SW 1271 (cell line): ENCODE measurements at regions not wholly inside any gene's neighbourhood (a gene's known extent, or its start where the extent isn't known, plus 50 kb on each side); places are given as distances from the start of the nearest gene placed in this dataset.

Experiments used
- DNase-seq, 2 experiments: peaks; one replicate each; lab custom pipeline; 2025; lab: John Stamatoyannopoulos, UW

DNA sequence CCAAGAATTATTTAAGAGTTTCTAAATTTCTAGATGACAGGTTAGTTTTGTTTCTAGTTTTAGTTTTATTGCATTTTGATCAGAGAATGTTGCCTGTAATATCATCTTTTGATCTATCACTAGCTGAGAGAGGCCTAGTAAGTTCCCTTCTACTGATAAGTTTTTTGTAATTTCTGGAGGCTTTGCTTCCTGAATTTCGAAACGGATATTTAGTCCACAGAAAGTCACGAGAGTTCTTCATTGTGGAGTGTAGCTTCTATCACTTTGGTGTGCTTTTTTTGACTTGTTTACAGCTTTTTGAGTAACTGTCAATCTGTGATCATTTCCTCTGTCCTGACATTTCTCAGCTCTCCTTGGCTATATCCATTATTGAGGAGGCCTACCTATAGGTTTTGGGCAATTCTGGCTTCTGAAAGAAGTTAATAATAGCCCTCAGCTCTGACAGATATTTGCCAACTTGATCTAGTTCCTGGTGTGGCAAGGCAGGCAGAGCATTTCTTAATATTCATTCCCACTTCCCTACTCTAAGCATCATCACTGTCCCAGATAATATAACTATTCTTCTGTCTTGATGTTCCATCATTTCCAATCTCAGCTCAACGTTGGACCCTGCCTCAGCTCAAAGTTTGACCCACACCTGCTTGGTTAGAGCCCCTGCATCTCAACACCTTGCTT, 171.3 kb downstream of the BLID start:
- no peak for DNase-seq

DNA sequence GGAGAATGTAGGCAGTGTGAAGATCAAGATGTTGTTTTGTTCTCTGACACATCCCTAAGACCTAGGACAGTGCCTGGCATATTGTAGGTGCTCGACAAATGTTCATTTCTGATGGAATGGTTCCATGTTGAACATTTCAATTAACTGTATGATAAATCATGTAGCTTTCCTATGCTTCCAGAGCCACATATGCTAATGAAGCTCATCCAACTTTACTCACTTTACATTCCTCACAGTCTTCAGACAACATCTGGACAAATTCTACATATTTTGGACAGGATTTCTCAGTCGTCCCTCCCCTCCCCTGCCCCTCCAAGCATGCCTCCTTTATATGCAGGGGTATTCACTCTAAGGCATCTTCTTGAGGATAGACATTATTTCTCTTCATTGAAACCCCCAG, 177.9 kb downstream of the BLID start:
- DNase-seq = no peak

DNA sequence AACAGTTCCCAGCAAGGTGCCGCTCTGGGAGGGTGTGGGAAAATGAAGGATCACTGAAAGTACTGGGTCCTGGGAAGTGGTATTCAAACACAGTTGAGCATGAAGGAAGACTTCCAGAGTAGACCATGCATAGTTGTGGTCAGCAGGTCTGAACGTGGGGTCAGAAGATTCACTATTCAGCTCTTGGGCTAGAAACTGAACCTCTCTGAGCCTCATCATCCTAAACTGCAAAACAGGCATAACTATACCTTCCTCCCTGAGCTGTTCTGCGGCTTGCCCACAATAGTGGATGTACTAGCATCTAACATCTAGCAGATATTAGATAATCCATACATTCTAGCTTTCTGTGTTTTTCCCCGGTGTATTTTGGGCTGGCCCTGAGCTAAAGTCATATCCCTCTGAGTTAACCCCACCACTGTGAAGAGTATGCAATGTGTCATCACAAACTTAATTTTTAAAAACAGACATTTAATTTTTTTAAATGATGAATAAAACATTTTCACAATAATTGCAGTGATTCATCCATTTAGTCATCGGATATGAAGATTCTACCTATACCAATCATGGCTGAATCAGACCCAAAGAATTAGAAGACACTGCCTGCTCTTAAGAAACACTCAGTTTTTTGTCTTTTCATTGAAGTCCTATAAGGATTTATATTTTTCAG, 179.1 kb downstream of the BLID start:
- no peak for DNase-seq

DNA sequence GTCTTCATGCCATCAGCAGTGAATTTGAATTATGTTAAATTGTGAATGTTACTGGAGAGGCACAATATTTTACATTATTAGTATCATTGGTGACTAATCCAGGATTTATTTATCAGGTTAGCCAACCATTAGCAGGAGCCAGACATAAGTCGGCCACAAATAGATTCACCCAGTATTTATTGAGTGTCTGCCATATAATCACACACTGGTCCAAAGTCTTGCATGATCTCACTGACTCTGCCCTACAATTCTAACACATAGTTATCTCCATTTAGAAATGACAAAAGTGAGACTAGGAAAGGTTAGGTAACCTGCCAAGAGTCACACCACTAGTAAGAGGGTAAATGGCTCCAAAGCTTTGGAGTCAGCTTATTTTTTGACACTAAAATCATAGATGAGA, 179.6 kb downstream of the BLID start:
- no peak for DNase-seq

DNA sequence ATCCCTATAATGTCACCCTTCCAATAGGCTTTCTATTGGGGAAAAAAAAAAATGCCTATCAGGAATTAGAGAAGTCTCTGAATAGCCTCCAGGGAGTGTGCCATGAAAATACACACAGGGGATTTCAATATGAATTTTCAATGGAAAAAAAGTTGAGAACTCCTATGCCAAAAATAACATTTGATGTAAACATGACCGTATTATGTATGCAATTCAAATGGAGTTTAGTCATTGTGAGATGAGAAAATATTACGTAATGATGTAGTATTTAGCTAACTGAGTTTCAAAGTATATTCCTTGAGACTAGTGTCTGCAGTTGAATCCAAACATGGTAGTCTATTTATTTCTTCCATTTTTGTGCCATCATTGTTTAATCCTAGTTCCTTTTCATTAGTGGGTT, 182.3 kb downstream of the BLID start:
- DNase-seq = no peak

DNA sequence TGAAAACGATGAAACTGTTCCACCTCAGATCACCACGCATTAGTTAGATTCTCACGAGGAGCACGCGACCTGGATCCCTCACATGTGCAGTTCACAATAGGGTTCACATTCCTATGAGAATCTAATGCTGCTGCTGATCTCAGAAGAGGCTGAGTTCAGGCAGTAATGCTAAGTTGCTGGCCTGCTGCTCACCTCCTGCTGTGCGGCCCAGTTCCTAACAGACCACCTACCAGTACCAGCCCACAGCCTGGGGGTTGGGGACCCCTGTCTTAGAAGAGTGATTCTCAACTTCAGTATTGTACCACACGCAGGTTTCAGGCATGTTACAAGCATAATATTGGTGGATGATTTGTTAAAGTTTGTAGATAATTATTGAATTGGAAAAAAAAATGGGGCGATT, 182.7 kb downstream of the BLID start:
- no peak for DNase-seq

DNA sequence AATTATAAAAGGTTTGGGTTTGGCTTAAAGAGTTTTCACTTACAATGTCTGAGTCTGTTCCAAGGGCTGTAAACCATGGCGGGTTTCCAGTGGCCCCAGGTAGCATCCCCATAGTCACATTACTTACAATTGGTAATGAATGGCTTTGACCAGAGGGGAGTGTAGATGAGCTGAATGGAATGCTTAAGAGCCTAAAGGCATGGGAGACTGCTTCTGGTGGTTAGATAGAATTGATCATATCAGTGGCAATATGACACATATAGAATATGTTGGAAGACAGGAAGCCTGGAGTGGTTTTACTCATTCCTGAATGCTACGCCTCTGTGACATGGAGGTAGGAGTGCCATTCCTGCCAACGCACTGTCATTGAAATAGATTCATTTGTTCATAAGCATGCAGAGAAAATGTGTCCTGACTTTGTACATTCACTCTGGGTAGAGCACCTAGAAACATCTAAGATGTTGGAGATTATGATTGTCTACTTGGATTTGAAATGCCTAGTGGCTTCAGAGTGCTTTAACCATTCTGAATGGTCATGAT, 183.3 kb downstream of the BLID start:
- DNase-seq = no peak

DNA sequence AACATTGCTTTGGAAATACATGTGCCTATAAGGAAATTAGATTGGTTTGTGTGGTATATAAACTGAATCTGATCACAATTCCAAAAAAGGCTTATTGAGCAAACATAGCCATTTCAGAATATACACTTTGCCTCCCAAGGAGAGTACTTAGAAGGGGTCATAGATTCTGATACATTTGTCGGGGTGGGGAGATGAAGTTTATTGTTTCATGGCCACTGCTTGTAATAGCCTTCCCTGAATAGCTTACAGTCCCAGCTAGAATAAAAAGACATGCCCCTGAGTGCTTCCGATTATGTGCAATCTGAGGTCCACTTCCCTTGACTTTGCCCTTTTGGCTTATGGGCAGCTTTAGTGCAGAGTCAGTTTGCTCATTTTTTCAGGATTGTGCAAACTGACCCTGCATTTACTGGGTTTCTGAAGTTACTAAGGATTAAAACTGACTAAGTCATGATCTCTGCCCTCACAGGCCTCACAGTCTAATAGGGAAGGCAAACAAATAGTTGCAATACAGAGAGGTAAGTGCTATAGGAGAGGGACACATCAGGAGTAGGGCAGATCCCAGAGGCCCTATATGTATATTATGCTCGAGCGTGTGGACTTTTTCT, 184.2 kb downstream of the BLID start:
- no peak for DNase-seq

DNA sequence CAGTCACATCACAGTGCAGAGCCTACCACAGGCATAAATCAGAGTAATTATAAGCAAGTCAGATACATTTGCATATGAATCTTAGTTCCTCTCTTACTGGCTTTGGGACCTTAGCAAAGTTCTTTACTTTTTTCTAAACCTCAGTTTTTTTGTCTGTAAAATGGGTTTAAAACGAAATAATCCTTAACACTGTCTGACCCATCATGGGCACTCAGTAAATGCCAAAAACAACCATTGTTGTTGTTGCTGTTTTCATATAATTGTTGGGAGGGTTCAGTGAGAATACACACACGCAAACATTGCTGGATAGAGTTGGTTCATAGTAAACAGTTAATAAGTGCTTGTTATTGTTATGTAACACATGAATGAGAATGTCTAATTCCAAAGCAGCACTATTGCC, 184.9 kb downstream of the BLID start:
- DNase-seq = no peak

DNA sequence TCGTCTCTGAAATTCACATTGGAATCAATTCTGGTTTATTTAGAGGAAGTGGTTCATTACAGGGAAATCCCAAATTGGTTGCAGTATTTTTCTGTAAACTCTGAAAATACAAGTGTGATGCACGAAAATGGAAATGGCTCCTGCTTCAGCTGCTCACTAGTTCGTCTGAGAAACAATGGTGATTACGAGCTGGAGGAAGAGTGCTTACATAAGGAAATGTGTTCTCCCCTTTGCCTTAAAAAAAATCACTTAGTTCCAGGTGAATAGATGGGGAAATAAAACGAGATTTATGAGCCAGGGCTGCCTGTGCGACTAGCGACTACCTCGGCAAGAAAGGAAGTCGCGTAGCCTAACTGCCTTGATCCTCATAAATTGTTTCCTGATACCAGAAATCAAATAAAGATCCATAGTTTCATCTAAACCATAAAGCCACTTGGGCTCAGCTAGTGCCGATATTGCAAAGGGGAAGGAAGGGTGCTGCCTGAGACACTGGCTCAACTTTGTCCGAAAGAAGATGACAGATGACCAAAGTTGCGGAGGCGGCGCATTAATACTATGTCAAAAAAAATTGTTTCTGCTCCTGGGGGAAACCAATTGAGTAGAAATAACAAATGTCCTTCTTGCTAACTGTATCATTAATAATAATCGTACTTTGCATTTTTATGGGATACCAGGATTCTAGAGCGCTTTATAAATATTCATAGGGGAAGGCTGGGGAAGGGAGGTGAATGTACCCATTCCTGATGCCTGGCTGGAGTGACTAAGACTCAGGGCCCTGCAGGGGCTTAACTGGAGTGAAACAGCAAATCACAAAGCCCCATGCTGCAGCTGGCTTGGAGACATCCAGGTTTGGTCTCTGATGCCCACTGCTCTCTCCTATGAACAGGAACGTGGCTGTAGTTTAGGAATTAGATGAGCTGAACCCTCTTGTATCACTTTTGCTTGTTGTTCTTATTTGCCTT, 185.7 kb downstream of the BLID start:
- DNase-seq = no peak

DNA sequence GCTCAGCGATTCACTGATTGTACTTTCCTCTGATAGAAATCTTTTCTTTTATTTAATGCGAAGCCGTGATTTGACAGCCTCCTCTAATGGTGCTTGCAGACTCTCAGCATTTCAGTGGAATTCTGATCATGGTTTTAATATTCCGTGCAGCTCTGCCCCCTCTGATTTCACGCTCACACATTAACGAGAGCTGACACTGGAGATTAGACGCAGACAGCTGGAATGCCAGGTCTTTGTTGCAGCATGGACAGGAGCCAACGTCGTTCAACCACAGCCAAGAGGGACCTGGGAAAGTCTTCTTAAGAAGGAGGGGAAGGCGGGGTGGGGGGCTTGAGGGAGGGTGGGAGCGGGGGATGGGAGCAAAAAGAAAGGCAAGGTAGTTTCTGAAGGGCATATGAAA, 186.4 kb downstream of the BLID start:
- DNase-seq = no peak

DNA sequence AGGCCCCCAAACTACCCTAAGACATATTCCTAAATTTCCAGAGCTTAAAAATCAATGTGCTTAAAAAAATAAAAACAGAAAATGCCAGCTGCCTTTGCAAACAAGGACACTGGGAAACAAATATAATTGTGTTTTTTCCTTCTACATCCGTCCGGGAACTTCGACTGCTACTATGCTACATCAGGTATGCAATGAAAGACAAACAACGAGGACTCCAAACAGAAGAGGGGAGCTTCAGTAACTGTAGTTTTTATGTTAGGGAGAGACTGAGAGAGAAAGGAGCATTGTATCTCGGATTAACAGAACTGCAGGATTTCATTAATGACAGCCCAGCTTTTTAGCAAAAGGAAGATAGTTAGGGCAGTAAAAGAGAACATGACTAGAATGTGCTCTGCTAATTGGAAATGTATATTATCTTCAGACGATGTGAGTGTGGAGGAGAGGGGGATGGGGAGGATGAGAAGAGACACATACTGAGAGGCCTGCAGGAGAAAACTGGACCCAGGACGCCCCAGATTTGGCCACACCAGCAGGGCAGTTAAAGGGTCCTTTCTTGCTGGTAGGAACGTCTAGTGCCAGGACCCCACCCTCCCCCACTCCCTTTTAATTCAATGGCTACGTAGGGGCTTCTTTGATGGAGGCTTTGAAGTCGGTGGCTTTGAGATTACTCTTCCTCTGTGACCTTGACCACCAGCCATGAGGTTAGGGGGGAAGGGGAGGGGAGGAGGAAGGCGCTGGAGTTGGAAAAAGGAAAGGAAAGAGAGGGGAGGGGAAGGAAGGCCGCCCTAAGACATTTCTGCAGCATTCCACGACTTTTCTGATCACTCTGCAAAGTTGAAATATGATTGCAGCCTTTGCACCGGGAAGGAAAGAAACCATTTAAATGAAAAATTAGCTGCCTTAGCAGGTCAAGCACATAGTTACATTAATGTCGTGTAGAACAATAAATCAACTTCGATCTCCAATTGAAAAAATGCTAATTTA, 187.1 kb downstream of the BLID start:
- DNase-seq = no peak

DNA sequence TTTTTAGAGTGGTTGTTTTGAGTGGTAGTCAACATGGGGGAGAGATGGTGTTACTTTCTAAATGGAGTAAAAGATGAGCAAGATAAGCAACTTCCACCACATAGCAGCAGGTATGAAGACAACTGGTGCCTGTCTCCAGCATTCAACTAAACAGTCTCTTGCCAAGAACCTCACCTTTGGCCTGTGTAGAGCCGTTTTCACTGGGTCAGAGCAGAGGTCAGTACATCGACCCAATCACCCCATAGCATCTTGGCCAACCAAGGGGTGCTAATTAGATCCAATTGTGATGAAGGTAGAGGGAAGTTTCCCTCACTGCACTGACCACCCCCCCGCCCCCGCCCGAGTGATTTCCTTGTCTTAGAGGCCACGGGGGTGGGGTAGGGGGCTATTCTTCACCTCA, 188.2 kb downstream of the BLID start:
- no peak for DNase-seq

DNA sequence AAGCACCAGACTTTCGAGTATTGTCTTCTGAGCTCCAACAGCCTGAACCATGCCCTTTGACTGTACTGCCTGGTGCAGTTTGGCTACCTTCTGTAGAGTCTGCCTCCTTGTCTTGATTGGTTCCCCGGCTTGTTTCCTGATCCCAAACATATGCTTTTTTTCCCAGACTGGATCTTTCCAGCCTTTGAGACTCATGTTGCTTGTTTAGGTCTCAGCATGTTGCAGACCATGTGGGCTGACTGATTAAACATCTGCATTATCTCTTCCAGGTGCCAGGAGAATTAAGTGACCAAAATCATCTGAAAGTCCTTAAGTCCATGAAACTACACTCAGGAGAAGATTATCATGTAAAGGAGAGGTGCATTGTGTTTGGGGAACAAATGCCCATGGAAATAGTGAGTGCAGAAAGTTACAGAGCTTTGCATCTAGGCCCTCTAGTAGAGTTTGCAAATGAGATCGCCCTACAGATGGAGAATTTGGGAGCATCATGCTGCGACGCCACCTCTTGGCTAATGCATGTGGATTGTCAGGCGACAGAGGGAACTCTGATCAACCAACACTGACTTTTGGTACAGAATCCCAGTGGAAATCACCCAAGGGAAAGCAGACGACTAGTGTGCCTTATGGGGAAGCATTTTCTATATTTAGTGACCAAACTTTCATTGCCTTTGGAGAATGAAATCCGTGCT, 188.8 kb downstream of the BLID start:
- no peak for DNase-seq

DNA sequence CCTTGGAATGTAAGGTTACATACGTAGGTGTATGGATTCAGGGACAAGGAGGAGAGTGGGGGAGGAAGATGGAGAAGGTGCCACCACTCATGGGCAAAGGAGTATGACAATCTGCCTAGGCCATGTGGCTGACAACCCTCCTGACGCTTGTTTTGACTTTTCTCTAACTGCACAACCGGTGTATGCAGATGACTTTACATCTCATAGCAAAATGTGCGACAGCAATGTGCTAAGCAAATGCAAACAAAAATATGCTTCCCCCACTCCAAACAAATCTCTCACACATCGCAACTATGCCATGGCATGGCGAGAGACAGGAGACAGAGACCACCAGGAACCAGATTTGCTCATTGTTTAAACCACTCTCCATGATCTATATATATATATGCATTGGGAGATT, 191.8 kb downstream of the BLID start:
- no peak for DNase-seq

DNA sequence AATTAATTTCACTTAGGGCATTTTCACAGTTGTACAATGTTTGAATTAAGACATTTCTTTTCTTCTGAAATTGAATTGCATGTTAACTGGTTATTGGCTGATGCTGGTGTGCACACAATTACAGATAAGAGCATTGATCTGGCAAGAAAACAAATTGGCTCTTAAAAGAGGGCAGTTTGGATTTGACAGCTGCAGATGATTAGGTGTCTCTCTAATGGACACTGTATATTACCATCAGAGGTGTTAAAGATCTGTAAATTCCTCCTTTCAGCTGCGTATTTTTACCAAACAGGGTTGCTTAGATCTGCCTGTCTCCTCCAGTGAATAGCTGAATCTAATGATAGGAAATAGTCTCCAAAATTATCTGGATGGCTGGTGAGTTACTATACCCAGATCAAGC, 198.5 kb downstream of the BLID start:
- no peak for DNase-seq

DNA sequence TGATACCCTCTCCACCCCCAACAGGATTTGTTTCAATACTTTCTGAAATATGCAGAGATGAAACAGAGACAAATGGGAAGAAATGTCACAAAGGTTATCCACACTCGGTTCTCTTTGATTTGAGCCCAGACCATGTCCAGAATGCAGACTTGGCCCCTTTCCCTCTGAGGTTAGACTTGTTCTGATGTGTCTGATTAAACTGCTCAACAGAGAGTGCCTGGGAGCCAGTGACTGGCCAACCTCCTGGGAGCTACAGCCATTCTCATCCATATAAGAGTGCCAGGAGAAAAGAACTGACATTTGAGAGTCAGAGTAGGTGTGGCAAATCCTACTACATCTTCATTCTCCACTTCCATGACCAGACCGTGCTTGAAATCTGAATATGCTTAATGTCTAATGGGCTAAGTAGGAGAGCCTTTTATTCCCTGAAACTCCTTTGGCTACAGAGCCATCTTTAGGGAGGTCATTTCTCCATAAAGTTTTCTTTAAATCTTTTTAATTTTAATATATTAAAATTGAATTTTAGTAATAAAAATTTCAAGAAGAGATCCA, 201.4 kb downstream of the BLID start:
- DNase-seq = no peak

DNA sequence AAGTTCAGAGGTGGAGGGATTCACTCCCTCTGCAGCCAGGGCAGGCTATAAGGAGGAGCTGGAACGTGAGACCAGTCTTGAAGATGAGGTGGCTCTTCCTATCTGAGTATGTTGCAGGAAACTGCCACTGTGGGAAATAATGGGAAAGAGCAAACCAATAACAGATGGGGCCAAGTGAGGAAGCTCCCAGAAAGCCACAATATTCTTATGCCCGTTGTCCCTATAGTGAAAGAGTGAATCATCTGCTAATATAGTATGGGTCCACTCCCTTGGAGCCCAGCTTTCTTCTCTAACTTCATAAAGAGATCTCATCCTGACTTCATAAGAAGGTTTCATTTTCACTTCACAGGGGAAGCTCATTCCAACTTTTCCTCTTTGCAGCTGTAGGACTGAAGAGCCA, 206.4 kb downstream of the BLID start:
- no peak for DNase-seq

DNA sequence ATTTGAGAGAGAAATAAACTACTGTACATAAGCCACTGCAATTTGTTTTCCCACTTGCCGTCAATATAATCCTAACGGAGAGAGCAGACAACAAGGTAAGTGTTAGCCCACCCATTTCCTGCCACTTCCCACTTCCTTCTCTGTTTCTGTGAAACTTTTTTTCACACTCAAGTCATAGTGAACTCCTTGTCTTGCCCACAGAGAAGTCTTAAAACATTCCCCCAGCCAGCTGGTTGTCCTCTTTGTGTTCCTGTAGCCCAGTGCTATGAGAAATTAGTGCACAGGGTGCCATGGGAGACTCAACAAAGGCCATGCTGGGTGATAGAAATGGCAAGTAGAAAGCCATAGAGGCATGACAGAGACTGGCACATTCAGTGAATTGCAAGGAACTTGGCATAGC, 208.6 kb downstream of the BLID start:
- no peak for DNase-seq

DNA sequence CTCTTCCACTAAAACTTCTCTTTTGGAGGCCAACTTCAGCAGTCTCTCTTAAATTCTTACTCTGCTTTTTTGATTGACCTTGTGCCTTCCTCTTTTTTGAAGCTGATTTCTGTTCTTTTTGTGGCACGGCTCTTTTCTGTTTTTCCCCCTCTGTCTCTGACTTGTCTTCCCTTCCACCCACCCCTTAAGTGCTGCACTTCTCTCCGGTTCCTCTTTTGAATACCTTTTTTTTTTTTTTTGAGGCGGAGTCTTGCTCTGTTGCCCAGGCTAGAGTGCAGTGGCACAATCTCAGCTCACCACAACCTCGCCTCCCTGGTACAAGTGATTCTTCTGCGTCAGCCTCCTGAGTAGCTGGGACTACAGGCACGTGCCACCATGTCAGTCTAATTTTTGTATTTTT, 211.9 kb downstream of the BLID start:
- DNase-seq = no peak
